ENCODE measurements at regions not wholly inside any gene's neighbourhood (a gene's known extent, or its start where the extent isn't known, plus 50 kb on each side); places are given as distances from the start of the nearest gene placed in this dataset.
A peak's percentile ranks its signal among the peaks of the same experiment; 100 is the strongest.
"Not testable (repeated sequence)": the region's sequence is repeated elsewhere in the genome, so short reads cannot be mapped to it uniquely, and the experiment has no call there.

- peak; percentile 21 for DNase-seq (ENCODE audit: low spot score)
These were observed 567.6 kb upstream of the RGMB start for GRCh38 chr5:98205691-98206461.

- DNase-seq (ENCODE audit: low spot score) = no peak
These were observed 566.9 kb upstream of the RGMB start for GRCh38 chr5:98206566-98206965.

GRCh38 chr5:98209418-98209817 is 564.0 kb upstream of the RGMB start:
- DNase-seq (ENCODE audit: low spot score) = no peak

GRCh38 chr5:98214240-98215051 is 559.0 kb upstream of the RGMB start:
- DNase-seq (ENCODE audit: low spot score) = no peak

GRCh38 chr5:98217138-98217537 is 556.3 kb upstream of the RGMB start:
- no peak for DNase-seq (ENCODE audit: low spot score)

- no peak for DNase-seq (ENCODE audit: low spot score)
These were observed 554.6 kb upstream of the RGMB start for GRCh38 chr5:98218838-98219237.

- no peak for DNase-seq (ENCODE audit: low spot score)
These were observed 546.0 kb upstream of the RGMB start for GRCh38 chr5:98227489-98227888.

- DNase-seq (ENCODE audit: low spot score) = no peak
These were observed 542.4 kb upstream of the RGMB start for GRCh38 chr5:98231089-98231488.

GRCh38 chr5:98237794-98238193 is 535.7 kb upstream of the RGMB start:
- not testable (repeated sequence) for DNase-seq (ENCODE audit: low spot score)

GRCh38 chr5:98243972-98244371 is 529.5 kb upstream of the RGMB start:
- DNase-seq (ENCODE audit: low spot score) = no peak

- no peak for DNase-seq (ENCODE audit: low spot score)
These were observed 524.5 kb upstream of the RGMB start for GRCh38 chr5:98248949-98249348.

GRCh38 chr5:98258939-98259338 is 514.5 kb upstream of the RGMB start:
- DNase-seq (ENCODE audit: low spot score) = no peak

GRCh38 chr5:98259595-98259994 is 513.9 kb upstream of the RGMB start:
- no peak for DNase-seq (ENCODE audit: low spot score)

- DNase-seq (ENCODE audit: low spot score) = no peak
These were observed 510.4 kb upstream of the RGMB start for GRCh38 chr5:98263084-98263483.

GRCh38 chr5:98268162-98268860 is 505.2 kb upstream of the RGMB start:
- no peak for DNase-seq (ENCODE audit: low spot score)

- no peak for DNase-seq (ENCODE audit: low spot score)
These were observed 497.5 kb upstream of the RGMB start for GRCh38 chr5:98275980-98276379.

- DNase-seq (ENCODE audit: low spot score) = no peak
These were observed 490.9 kb upstream of the RGMB start for GRCh38 chr5:98282521-98282920.

- no peak for DNase-seq (ENCODE audit: low spot score)
These were observed 481.0 kb upstream of the RGMB start for GRCh38 chr5:98292496-98292895.

GRCh38 chr5:98296426-98296825 is 477.0 kb upstream of the RGMB start:
- no peak for DNase-seq (ENCODE audit: low spot score)

GRCh38 chr5:98299435-98299834 is 474.0 kb upstream of the RGMB start:
- DNase-seq (ENCODE audit: low spot score) = no peak

GRCh38 chr5:98301547-98301946 is 471.9 kb upstream of the RGMB start:
- DNase-seq (ENCODE audit: low spot score) = peak; percentile 42

- no peak for DNase-seq (ENCODE audit: low spot score)
These were observed 465.7 kb upstream of the RGMB start for GRCh38 chr5:98307811-98308210.

GRCh38 chr5:98308231-98308630 is 465.2 kb upstream of the RGMB start:
- DNase-seq (ENCODE audit: low spot score) = no peak
